ENCODE measurements at regions not wholly inside any gene's neighbourhood (a gene's known extent, or its start where the extent isn't known, plus 50 kb on each side); places are given as distances from the start of the nearest gene placed in this dataset.

- ChIA-PET POLR2A (ENCODE audit: unreplicated experiment) (no interaction called here), CTCF (interaction anchor here (0.5 to 0.6 kb wide), 2 partner anchors 576 to 720 kb away, joined by 5 read pairs; no protein-coding TSS in a partner anchor)
- no TSS peak for BruUV-seq (replicated peaks)
- Histone ChIP-seq H3K4me2 (ENCODE audit: low read length) (no peak overlapping the region), H3K9me3 (ENCODE audit: low read length) (no peaks in the 10 kb centered on the region), H3F3A (ENCODE audit: low read length, unreplicated experiment) (no peaks in the 10 kb centered on the region), H3K36me3 (ENCODE audit: low read depth, low read length) (no peaks in the 10 kb centered on the region), H3K4me1 (ENCODE audit: insufficient read depth, low read length) (peaks cover 10% of the 10 kb centered on the region), H3K9ac (ENCODE audit: low read length) (no peak overlapping the region), H3K27ac (ENCODE audit: low read length) (no peak overlapping the region), H3K79me2 (ENCODE audit: low read length) (no peaks in the 10 kb centered on the region), H3K4me3 (ENCODE audit: low read length) (no peak overlapping the region), H3K27me3 (ENCODE audit: low read length) (no peaks in the 10 kb centered on the region), H3K9me2 (replicated peaks; ENCODE audit: low read length) (no peaks in the 10 kb centered on the region), H4K20me1 (ENCODE audit: low read length) (no peaks in the 10 kb centered on the region), H2AFZ (ENCODE audit: low read length) (no peak overlapping the region)
- DNase-seq: no peak
- intact Hi-C loops (cut with micrococcal nuclease): loop anchor here (10.0 kb wide), 1 partner anchor 482 kb away; no protein-coding TSS in a partner anchor
- ATAC-seq: no peak
- TF ChIP-seq CTCF (conservative IDR thresholded peaks at IDR 0.05; ENCODE audit: low read depth, low read length) (no peak), EZH2phosphoT487 (IDR thresholded peaks at IDR 0.05; ENCODE audit: borderline replicate concordance, low read length) (no peak), EZH2 (IDR thresholded peaks at IDR 0.05; ENCODE audit: low read length, unreplicated experiment) (no peak)
Measured at GRCh38 chr3:86782866-86783265, 208.1 kb downstream of the VGLL3 start.

- Histone ChIP-seq H3K79me2 (ENCODE audit: low read length) (no peaks in the 10 kb centered on the region), H3K27me3 (ENCODE audit: low read length) (no peaks in the 10 kb centered on the region), H3K4me2 (ENCODE audit: low read length) (no peak overlapping the region), H2AFZ (ENCODE audit: low read length) (no peak overlapping the region), H3K36me3 (ENCODE audit: low read depth, low read length) (no peaks in the 10 kb centered on the region), H3K9ac (ENCODE audit: low read length) (no peak overlapping the region), H4K20me1 (ENCODE audit: low read length) (no peaks in the 10 kb centered on the region), H3K9me2 (replicated peaks; ENCODE audit: low read length) (no peaks in the 10 kb centered on the region), H3F3A (ENCODE audit: low read length, unreplicated experiment) (no peaks in the 10 kb centered on the region), H3K4me1 (ENCODE audit: insufficient read depth, low read length) (peaks cover 6% of the 10 kb centered on the region), H3K9me3 (ENCODE audit: low read length) (no peaks in the 10 kb centered on the region), H3K4me3 (ENCODE audit: low read length) (no peak overlapping the region), H3K27ac (ENCODE audit: low read length) (no peak overlapping the region)
- POLR2A ChIA-PET (ENCODE audit: unreplicated experiment): no interaction called here
- ATAC-seq: no peak
- no peak for DNase-seq
- CTCF ChIA-PET: interaction anchor here (0.5 kb wide), 1 partner anchor 577 kb away, joined by 5 read pairs; no protein-coding TSS in a partner anchor
- intact Hi-C loops (cut with micrococcal nuclease): loop anchor here (10.0 kb wide), 1 partner anchor 483 kb away; no protein-coding TSS in a partner anchor
- TF ChIP-seq EZH2 (IDR thresholded peaks at IDR 0.05; ENCODE audit: low read length, unreplicated experiment) (no peak), CTCF (conservative IDR thresholded peaks at IDR 0.05; ENCODE audit: low read depth, low read length) (no peak), EZH2phosphoT487 (IDR thresholded peaks at IDR 0.05; ENCODE audit: borderline replicate concordance, low read length) (no peak)
- no TSS peak for BruUV-seq (replicated peaks)
Measured at GRCh38 chr3:86782286-86782685, 208.7 kb downstream of the VGLL3 start.

- intact Hi-C loops (cut with micrococcal nuclease): loop anchor here (1.0 to 5.0 kb wide), 6 partner anchors 72 to 1408 kb away; no protein-coding TSS in a partner anchor
- Histone ChIP-seq H3K27ac (ENCODE audit: low read length) (no peak overlapping the region), H4K20me1 (ENCODE audit: low read length) (no peaks in the 10 kb centered on the region), H3K4me2 (ENCODE audit: low read length) (no peak overlapping the region), H3K9me2 (replicated peaks; ENCODE audit: low read length) (no peaks in the 10 kb centered on the region), H3F3A (ENCODE audit: low read length, unreplicated experiment) (no peaks in the 10 kb centered on the region), H2AFZ (ENCODE audit: low read length) (no peak overlapping the region), H3K27me3 (ENCODE audit: low read length) (no peaks in the 10 kb centered on the region), H3K4me1 (ENCODE audit: insufficient read depth, low read length) (no peaks in the 10 kb centered on the region), H3K9me3 (ENCODE audit: low read length) (no peaks in the 10 kb centered on the region), H3K36me3 (ENCODE audit: low read depth, low read length) (no peaks in the 10 kb centered on the region), H3K9ac (ENCODE audit: low read length) (no peak overlapping the region), H3K79me2 (ENCODE audit: low read length) (no peaks in the 10 kb centered on the region), H3K4me3 (ENCODE audit: low read length) (no peak overlapping the region)
- ChIA-PET POLR2A (ENCODE audit: unreplicated experiment) (no interaction called here), CTCF (interaction anchor here (0.6 to 0.7 kb wide), 6 partner anchors 9 to 1231 kb away, joined by 3 to 7 read pairs (median 4); no protein-coding TSS in a partner anchor)
- peak; percentile 74 for DNase-seq
- TF ChIP-seq CTCF (conservative IDR thresholded peaks at IDR 0.05; ENCODE audit: low read depth, low read length) (peak; percentile 79), EZH2 (IDR thresholded peaks at IDR 0.05; ENCODE audit: low read length, unreplicated experiment) (no peak)
- ATAC-seq: peak; percentile 49; the same call in 1 of the 2 replicates
- no TSS peak for BruUV-seq (replicated peaks)
Measured at GRCh38 chr3:86774082-86774691, 216.8 kb downstream of the VGLL3 start.
